B cell (primary cell): ENCODE measurements at regions not wholly inside any gene's neighbourhood (a gene's known extent, or its start where the extent isn't known, plus 50 kb on each side); places are given as distances from the start of the nearest gene placed in this dataset.

ENCODE experiments used
- EZH2 ChIP-seq: IDR thresholded peaks from 2 replicates; pipeline ENCODE4 v1.6.1; 2012; ENCODE audit warnings: borderline replicate concordance, low read depth, mild to moderate bottlenecking, moderate library complexity, low read length; ENCODE audit not compliant: insufficient read depth, poor library complexity, severe bottlenecking
- TF ChIP-seq, protein P1 (sequence below): fragments of 200-600 bp; IDR thresholded peaks from one replicate; pipeline ENCODE4 v1.8.0; 2022; ENCODE audit warnings: antibody characterized with exemption, mild to moderate bottlenecking

GRCh38 chr7:52179934-52180333, 855.5 kb upstream of the POM121L12 start:
- TF ChIP-seq, protein P1, sequence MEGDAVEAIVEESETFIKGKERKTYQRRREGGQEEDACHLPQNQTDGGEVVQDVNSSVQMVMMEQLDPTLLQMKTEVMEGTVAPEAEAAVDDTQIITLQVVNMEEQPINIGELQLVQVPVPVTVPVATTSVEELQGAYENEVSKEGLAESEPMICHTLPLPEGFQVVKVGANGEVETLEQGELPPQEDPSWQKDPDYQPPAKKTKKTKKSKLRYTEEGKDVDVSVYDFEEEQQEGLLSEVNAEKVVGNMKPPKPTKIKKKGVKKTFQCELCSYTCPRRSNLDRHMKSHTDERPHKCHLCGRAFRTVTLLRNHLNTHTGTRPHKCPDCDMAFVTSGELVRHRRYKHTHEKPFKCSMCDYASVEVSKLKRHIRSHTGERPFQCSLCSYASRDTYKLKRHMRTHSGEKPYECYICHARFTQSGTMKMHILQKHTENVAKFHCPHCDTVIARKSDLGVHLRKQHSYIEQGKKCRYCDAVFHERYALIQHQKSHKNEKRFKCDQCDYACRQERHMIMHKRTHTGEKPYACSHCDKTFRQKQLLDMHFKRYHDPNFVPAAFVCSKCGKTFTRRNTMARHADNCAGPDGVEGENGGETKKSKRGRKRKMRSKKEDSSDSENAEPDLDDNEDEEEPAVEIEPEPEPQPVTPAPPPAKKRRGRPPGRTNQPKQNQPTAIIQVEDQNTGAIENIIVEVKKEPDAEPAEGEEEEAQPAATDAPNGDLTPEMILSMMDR = no peak
- TF ChIP-seq EZH2 = no peak
